Stomach (tissue), 8 donors: ENCODE measurements at regions not wholly inside any gene's neighbourhood (a gene's known extent, or its start where the extent isn't known, plus 50 kb on each side); places are given as distances from the start of the nearest gene placed in this dataset.

Experiments used
- DNase-seq, 2 donors: peaks; one replicate each; pipeline versions ENCODE4 v3.0.0 to v3.0.0-alpha.2; 2013 to 2019
- H3K27ac ChIP-seq, 5 donors: fragments of 200-600 bp in 4 of 5; sonication (generic) in 4 of 5; one replicate each; pipeline ENCODE4 v1.5.1; 2013 to 2019; ENCODE audit warnings: mild to moderate bottlenecking in 1 of 5, moderate library complexity in 1 of 5
- H3K27me3 ChIP-seq, 3 donors: fragments of 200-600 bp; sonication (generic); one replicate each; pipeline ENCODE4 v1.5.1; 2017 to 2019; ENCODE audit warnings: mixed run types in 1 of 3
- H3K36me3 ChIP-seq, 4 donors: fragments of 200-600 bp; sonication (generic); 1 replicate in 3 of 4; 2 replicates in 1 of 4; pipeline ENCODE4 v1.5.1; 2016 to 2019
- H3K4me1 ChIP-seq, 4 donors: fragments of 200-600 bp; sonication (generic); one replicate each; pipeline ENCODE4 v1.5.1; 2016 to 2019
- H3K4me3 ChIP-seq, 4 donors: fragments of 200-600 bp; sonication (generic) in 3 of 4; one replicate each; pipeline ENCODE4 v1.5.1; 2016 to 2019; ENCODE audit warnings: mild to moderate bottlenecking in 1 of 4
- H3K9me3 ChIP-seq, 4 donors: fragments of 200-600 bp; sonication (generic); one replicate each; pipeline ENCODE4 v1.5.1; 2016 to 2019
- CTCF ChIP-seq, 7 experiments: fragments of 450-650 bp in 4 of 7; fragments of 200-600 bp in 3 of 7; sonication (generic) in 3 of 7; IDR thresholded peaks; one replicate each; pipeline ENCODE4 v1.5.1; 2016 to 2019; ENCODE audit warnings: antibody characterized with exemption in 7 of 7, control low read depth in 2 of 7, mild to moderate bottlenecking in 1 of 7
- EP300 ChIP-seq: sonication (generic); formaldehyde crosslinking; IDR thresholded peaks from one replicate; pipeline ENCODE4 v1.6.1; 2017; ENCODE audit warnings: antibody characterized with exemption
- POLR2A ChIP-seq, 4 donors: fragments of 450-650 bp; IDR thresholded peaks; one replicate each; pipeline ENCODE4 v1.6.1; 2016; ENCODE audit warnings: antibody characterized with exemption in 4 of 4, control low read depth in 2 of 4, mild to moderate bottlenecking in 1 of 4, moderate library complexity in 1 of 4
- POLR2AphosphoS5 ChIP-seq, 3 donors: sonication (generic); formaldehyde crosslinking; IDR thresholded peaks; one replicate each; pipeline ENCODE4 v1.6.1; 2016; ENCODE audit warnings: antibody characterized with exemption in 3 of 3
- WGBS, 5 donors: extraction: QIAGEN DNeasy Blood & Tissue Kit in 3 of 5; methylation state at CpG; one replicate each; pipeline versions ENCODE4 v1.1.5 to v1.1.7; 2013 to 2018; 5-methylcytosine and 5-hydroxymethylcytosine counted together
- intact Hi-C: fragments of 100-400 bp; cut with DNase I; formaldehyde crosslinking; loops from one replicate; pipeline ENCODE4 v1.15.1; 2023; ENCODE audit warnings: low total_unique reads
- donor health status: healthy with polysubstance abuse.
- donor health status: Bipolar disorder and iron deficiency.
- donor health status: healthy.

- TF ChIP-seq EP300: no peak
- TF ChIP-seq POLR2AphosphoS5 (IDR thresholded peaks at IDR 0.05): no peak
- TF ChIP-seq POLR2A (IDR thresholded peaks at IDR 0.05): no peak
- no peak for TF ChIP-seq CTCF (IDR thresholded peaks at IDR 0.05)
- Histone ChIP-seq H3K27me3 (no peaks in the 10 kb centered on the region), H3K4me3 (no peak overlapping the region), H3K36me3 (no peaks in the 10 kb centered on the region), H3K4me1 (no peaks in the 10 kb centered on the region), H3K9me3 (peaks cover 0 to 8% (median 3%) of the 10 kb centered on the region in 4 donors), H3K27ac (no peak overlapping the region)
- DNase-seq: no peak
- intact Hi-C loops: no loop called here
Measured at GRCh38 chr2:215638687-215639086, 202.8 kb upstream of the FN1 start.

GRCh38 chr2:215637651-215638050, 201.8 kb upstream of the FN1 start:
- H3K27ac ChIP-seq: no peak overlapping the region
- no peaks in the 10 kb centered on the region for H3K4me1 ChIP-seq
- intact Hi-C loops: no loop called here
- no peak overlapping the region for H3K4me3 ChIP-seq
- H3K36me3 ChIP-seq: no peaks in the 10 kb centered on the region
- H3K27me3 ChIP-seq: no peaks in the 10 kb centered on the region
- no peak for DNase-seq
- no peak for TF ChIP-seq CTCF (IDR thresholded peaks at IDR 0.05)
- H3K9me3 ChIP-seq: peaks cover 0 to 19% (median 7%) of the 10 kb centered on the region in 4 donors

- Histone ChIP-seq H3K27ac (no peak overlapping the region), H3K4me1 (no peaks in the 10 kb centered on the region), H3K27me3 (no peaks in the 10 kb centered on the region), H3K36me3 (no peaks in the 10 kb centered on the region), H3K9me3 (peaks cover 0 to 22% (median 7%) of the 10 kb centered on the region in 4 donors), H3K4me3 (no peak overlapping the region)
- intact Hi-C loops: no loop called here
- no peak for DNase-seq
- TF ChIP-seq POLR2AphosphoS5 (IDR thresholded peaks at IDR 0.05) (no peak), POLR2A (IDR thresholded peaks at IDR 0.05) (no peak), CTCF (IDR thresholded peaks at IDR 0.05) (no peak), EP300 (no peak)
- 63 to 99% (median 90%) methylated on average over 3 of the region's 3 CpGs for WGBS, 5 donors
Measured at GRCh38 chr2:215636816-215637215, 200.9 kb upstream of the FN1 start.

- intact Hi-C loops: no loop called here
- Histone ChIP-seq H3K36me3 (no peaks in the 10 kb centered on the region), H3K27me3 (no peaks in the 10 kb centered on the region), H3K27ac (no peak overlapping the region), H3K9me3 (peaks cover 0 to 22% (median 7%) of the 10 kb centered on the region in 4 donors), H3K4me1 (no peaks in the 10 kb centered on the region), H3K4me3 (no peak overlapping the region)
- TF ChIP-seq CTCF (IDR thresholded peaks at IDR 0.05) (peak in 1 of 7 experiments; percentile 4), POLR2A (IDR thresholded peaks at IDR 0.05) (no peak)
- 30 to 43% (median 34%) methylated on average over 2 of the region's 2 CpGs for WGBS, 5 donors
- no peak for DNase-seq
Measured at GRCh38 chr2:215635788-215636139, 199.9 kb upstream of the FN1 start.
